GM12873 (cell line): ENCODE measurements at regions not wholly inside any gene's neighbourhood (a gene's known extent, or its start where the extent isn't known, plus 50 kb on each side); places are given as distances from the start of the nearest gene placed in this dataset.

ENCODE experiments used
- CTCF ChIP-seq: IDR thresholded peaks from 2 replicates; pipeline ENCODE4 v1.5.1; 2012; ENCODE audit warnings: low read depth, mild to moderate bottlenecking, moderate library complexity, low read length, control low read depth; ENCODE audit not compliant: insufficient read depth; ENCODE audit errors: missing control alignments

DNA sequence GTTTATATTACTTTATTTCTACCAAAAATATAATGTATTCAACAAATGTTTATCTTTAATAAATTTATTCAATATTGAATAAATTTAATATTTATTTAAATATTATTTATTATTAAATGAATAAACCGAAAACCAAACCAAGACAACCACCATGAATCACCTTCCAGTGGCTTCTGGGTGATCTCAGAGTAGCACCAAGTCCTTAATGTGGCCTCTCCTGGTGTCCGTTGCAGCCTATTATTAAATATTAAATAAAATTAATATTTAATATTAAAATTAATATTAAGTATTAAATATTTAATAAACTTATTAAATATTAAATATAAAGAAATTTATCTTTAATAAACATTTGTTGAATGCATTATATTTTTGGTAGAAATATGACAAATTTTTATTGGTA lies 143.3 kb upstream of the PLPP4 start:
- TF ChIP-seq CTCF = no peak

DNA sequence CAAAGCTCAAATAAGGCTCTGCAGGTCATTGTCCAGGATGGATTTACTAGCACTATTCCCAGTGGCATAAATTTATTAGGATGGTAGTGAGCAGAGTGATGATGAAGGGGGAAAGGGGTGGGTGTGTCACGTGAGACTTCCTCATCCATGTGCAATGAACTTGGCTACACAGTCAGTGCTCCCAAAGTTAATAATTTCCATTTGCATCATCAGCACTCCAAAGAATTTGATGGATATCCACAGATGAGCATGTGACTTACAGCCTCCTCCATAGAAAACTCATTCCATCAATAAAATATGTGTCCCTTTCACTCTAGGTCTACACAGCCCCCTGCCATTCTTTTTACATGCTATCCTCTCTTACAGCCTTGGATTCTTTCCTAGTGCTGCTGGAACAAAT lies 142.6 kb upstream of the PLPP4 start:
- TF ChIP-seq CTCF = no peak

DNA sequence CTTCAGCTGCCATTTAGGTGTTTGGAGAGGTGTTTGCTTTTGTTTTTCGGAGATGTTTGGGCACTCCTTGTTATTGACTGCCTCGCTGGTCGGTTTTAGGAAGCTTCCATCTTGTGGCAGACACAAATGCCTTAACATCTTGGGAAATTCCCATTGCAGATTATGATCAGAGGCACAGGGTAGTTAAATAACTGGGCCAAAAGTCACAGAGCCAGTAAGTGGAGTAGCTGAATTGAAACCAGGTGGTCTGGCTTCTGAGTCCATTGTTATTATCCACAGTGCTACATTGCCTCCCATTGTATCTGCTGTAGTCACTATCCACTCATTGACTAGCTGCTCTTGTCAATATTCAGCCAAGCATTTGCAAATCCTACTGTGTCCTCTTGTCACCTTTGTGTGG lies 138.2 kb upstream of the PLPP4 start:
- no peak for TF ChIP-seq CTCF

GRCh38 chr10:120327675-120328074 lies 129.4 kb upstream of the PLPP4 start:
- no peak for TF ChIP-seq CTCF

- no peak for TF ChIP-seq CTCF
Measured at GRCh38 chr10:120328647-120329046, 128.4 kb upstream of the PLPP4 start.

GRCh38 chr10:120335553-120335952 lies 121.5 kb upstream of the PLPP4 start:
- no peak for TF ChIP-seq CTCF

- no peak for TF ChIP-seq CTCF
Measured at GRCh38 chr10:120336306-120336910, 120.6 kb upstream of the PLPP4 start.
